A673 (cell line): ENCODE measurements at regions not wholly inside any gene's neighbourhood (a gene's known extent, or its start where the extent isn't known, plus 50 kb on each side); places are given as distances from the start of the nearest gene placed in this dataset.

Experiments
- EZH2 ChIP-seq: fragments of 200-600 bp; sonication (generic); IDR thresholded peaks from 2 replicates; pipeline ENCODE4 v1.6.1; 2017; ENCODE audit warnings: borderline replicate concordance, low read depth, mild to moderate bottlenecking, mixed read lengths, antibody characterized with exemption, low read length; ENCODE audit not compliant: poor library complexity, severe bottlenecking
- TF ChIP-seq, protein P1 (sequence below): fragments of 300-800, 200-600 bp; sonication (generic); conservative IDR thresholded peaks from 2 replicates; pipeline ENCODE4 v1.5.1; 2017; ENCODE audit warnings: low read depth, mild to moderate bottlenecking, antibody characterized with exemption, low read length, moderate library complexity, mixed read lengths

DNA sequence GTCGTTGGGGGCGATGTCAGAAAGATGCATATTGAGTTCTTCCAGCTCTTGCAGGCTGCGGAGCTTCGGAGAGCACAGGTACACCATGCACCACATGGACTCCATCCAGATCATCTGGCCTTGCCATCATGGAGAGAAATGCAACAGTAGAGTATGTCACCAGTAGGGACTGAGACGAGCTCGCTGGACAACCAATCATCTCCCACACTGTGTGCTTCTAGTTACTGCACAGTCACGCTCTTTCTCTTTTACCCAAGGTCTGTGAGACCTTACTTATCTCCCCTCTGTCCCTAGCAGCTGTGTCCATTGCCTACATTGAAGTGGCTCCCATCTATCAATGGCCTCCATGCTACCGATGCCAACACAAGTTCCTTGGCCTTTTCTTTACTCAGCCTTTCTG is 90.5 kb downstream of the C13orf42 start:
- TF ChIP-seq, protein P1, sequence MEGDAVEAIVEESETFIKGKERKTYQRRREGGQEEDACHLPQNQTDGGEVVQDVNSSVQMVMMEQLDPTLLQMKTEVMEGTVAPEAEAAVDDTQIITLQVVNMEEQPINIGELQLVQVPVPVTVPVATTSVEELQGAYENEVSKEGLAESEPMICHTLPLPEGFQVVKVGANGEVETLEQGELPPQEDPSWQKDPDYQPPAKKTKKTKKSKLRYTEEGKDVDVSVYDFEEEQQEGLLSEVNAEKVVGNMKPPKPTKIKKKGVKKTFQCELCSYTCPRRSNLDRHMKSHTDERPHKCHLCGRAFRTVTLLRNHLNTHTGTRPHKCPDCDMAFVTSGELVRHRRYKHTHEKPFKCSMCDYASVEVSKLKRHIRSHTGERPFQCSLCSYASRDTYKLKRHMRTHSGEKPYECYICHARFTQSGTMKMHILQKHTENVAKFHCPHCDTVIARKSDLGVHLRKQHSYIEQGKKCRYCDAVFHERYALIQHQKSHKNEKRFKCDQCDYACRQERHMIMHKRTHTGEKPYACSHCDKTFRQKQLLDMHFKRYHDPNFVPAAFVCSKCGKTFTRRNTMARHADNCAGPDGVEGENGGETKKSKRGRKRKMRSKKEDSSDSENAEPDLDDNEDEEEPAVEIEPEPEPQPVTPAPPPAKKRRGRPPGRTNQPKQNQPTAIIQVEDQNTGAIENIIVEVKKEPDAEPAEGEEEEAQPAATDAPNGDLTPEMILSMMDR: no peak
- TF ChIP-seq EZH2: no peak
